Endothelial cell of umbilical vein (primary cell): ENCODE measurements at regions not wholly inside any gene's neighbourhood (a gene's known extent, or its start where the extent isn't known, plus 50 kb on each side); places are given as distances from the start of the nearest gene placed in this dataset.

Experiments
- BruUV-seq: library from RNA; stranded (reverse); fragments of 400-500 nt; replicated peaks from 2 replicates; lab custom pipeline; 2021; lab: Mats Ljungman, UMichigan
- CTCF ChIA-PET: fragments of 300-600, 350-600 bp; sonication (Branson Sonifier 250); formaldehyde crosslinking; loops from one replicate; lab custom pipeline; 2021; ENCODE audit warnings: antibody characterized with exemption, inconsistent platforms; lab: Charles Lee
- POLR2A ChIA-PET: fragments of 300-600, 350-600 bp; sonication (Branson Sonifier 250); formaldehyde crosslinking; loops from one replicate; lab custom pipeline; 2021; ENCODE audit warnings: antibody characterized with exemption, inconsistent platforms; lab: Charles Lee
- DNase-seq: peaks from one replicate; pipeline ENCODE4 v3.0.0-alpha.2; 2011; ENCODE audit warnings: low read depth, low spot score
- FAIRE-seq: peaks from 2 replicates; lab custom pipeline; 2011; peaks lifted over from hg19 to GRCh38; lab: Jason Lieb, UNC
- H2AFZ ChIP-seq: 2 replicates; pipeline ENCODE4 v1.6.0; 2012; ENCODE audit warnings: low read depth, low read length, control low read depth, inconsistent platforms
- H3K27ac ChIP-seq: 2 replicates; pipeline ENCODE4 v1.5.1; 2011; ENCODE audit warnings: low read depth, mild to moderate bottlenecking, control low read depth, low read length, moderate library complexity; ENCODE audit not compliant: insufficient read depth
- H3K27me3 ChIP-seq, 2 experiments: 2 replicates each; pipeline versions ENCODE4 v1.6.0 to v1.6.1; 2011; ENCODE audit warnings: low read length in 2 of 2, mixed read lengths in 1 of 2; ENCODE audit not compliant: control insufficient read depth in 2 of 2, insufficient read depth in 2 of 2
- H3K36me3 ChIP-seq, 2 experiments: 2 replicates in 1 of 2; 3 replicates in 1 of 2; pipeline ENCODE4 v1.5.1; 2011; ENCODE audit warnings: low read length in 2 of 2, mild to moderate bottlenecking in 1 of 2, moderate library complexity in 1 of 2; ENCODE audit not compliant: control insufficient read depth in 2 of 2, insufficient read depth in 2 of 2; ENCODE audit errors: extremely low read depth in 1 of 2
- H3K4me1 ChIP-seq: 3 replicates; pipeline ENCODE4 v1.5.1; 2011; ENCODE audit warnings: mild to moderate bottlenecking, low read length; ENCODE audit not compliant: control insufficient read depth, insufficient read depth; ENCODE audit errors: extremely low read depth
- H3K4me2 ChIP-seq: 2 replicates; pipeline ENCODE4 v1.6.1; 2011; ENCODE audit warnings: low read length, control low read depth, mixed read lengths; ENCODE audit not compliant: insufficient read depth
- H3K4me3 ChIP-seq, 3 experiments: fragments of 200-600 bp in 1 of 3; sonication (generic), shearing (Covaris generic) in 1 of 3; replicated peaks in 1 of 3; 2 replicates each; pipeline ENCODE4 v1.5.1; 2011 to 2016; ENCODE audit warnings: control low read depth in 3 of 3, low read length in 3 of 3, mild to moderate bottlenecking in 2 of 3, inconsistent platforms in 1 of 3, low read depth in 1 of 3, moderate library complexity in 1 of 3; ENCODE audit not compliant: insufficient read depth in 1 of 3
- H3K79me2 ChIP-seq: 2 replicates; pipeline ENCODE4 v1.6.0; 2012; ENCODE audit warnings: low read length, inconsistent platforms; ENCODE audit not compliant: control insufficient read depth, insufficient read depth
- H3K9ac ChIP-seq: replicated peaks from 2 replicates; pipeline ENCODE3; 2011; ENCODE audit warnings: low read length, control low read depth; ENCODE audit not compliant: insufficient read depth; ENCODE audit errors: extremely low read depth
- H3K9me1 ChIP-seq: replicated peaks from 3 replicates; pipeline ENCODE4 v1.6.0; 2011; ENCODE audit warnings: mild to moderate bottlenecking, low read length; ENCODE audit not compliant: control insufficient read depth, insufficient read depth; ENCODE audit errors: extremely low read depth
- H3K9me3 ChIP-seq: replicated peaks from 2 replicates; pipeline ENCODE4 v1.5.1; 2012; ENCODE audit warnings: low read length, inconsistent platforms; ENCODE audit not compliant: control insufficient read depth, insufficient read depth
- H4K20me1 ChIP-seq: replicated peaks from 2 replicates; pipeline ENCODE3; 2011; ENCODE audit warnings: mild to moderate bottlenecking, low read length; ENCODE audit not compliant: control insufficient read depth, insufficient read depth; ENCODE audit errors: extremely low read depth
- EZH2 ChIP-seq: IDR thresholded peaks from 2 replicates; pipeline ENCODE4 v1.6.1; 2012; ENCODE audit warnings: borderline replicate concordance, low read depth, mild to moderate bottlenecking, moderate library complexity, low read length, inconsistent platforms; ENCODE audit not compliant: severe bottlenecking
- FOS ChIP-seq: IDR thresholded peaks from 2 replicates; pipeline ENCODE4 v1.6.1; 2011; ENCODE audit warnings: mild to moderate bottlenecking, low read length, moderate library complexity, borderline replicate concordance; ENCODE audit not compliant: insufficient read depth
- GATA2 ChIP-seq: IDR thresholded peaks from 2 replicates; pipeline ENCODE4 v1.7.0; 2011; ENCODE audit warnings: low read depth, mild to moderate bottlenecking, moderate library complexity, mixed read lengths, low read length; ENCODE audit not compliant: insufficient read length, insufficient read depth
- JUN ChIP-seq: IDR thresholded peaks from 2 replicates; pipeline ENCODE4 v1.6.1; 2011; ENCODE audit warnings: borderline replicate concordance, low read depth; ENCODE audit not compliant: insufficient read length, insufficient read depth
- MYC ChIP-seq: IDR thresholded peaks from one replicate; pipeline ENCODE4 v1.6.1; 2011; ENCODE audit warnings: mild to moderate bottlenecking, low read depth, low read length
- POLR2A ChIP-seq: IDR thresholded peaks from 2 replicates; pipeline ENCODE4 v1.6.1; 2012; ENCODE audit warnings: low read depth, mild to moderate bottlenecking, control low read depth, low read length
- POLR2AphosphoS5 ChIP-seq: IDR thresholded peaks from 2 replicates; pipeline ENCODE4 v1.6.1; 2012; ENCODE audit warnings: low read depth, mild to moderate bottlenecking, control low read depth, low read length, moderate library complexity; ENCODE audit not compliant: insufficient read depth
- dilution Hi-C: fragments of 300-500 bp; cut with MboI; formaldehyde crosslinking; loops from one replicate; pipeline ENCODE4 v1.15.0; 2019; ENCODE audit warnings: low sequenced_read_pairs; ENCODE audit not compliant: extremely low pct_ligation_motif_present
- intact Hi-C: fragments of 100-400 bp; cut with micrococcal nuclease; formaldehyde crosslinking; loops from one replicate; pipeline ENCODE4 v1.10.0; 2022
- TF ChIP-seq, protein P1 (sequence below), 2 donors: IDR thresholded peaks; 1 replicate in 1 of 2; 2 replicates in 1 of 2; pipeline ENCODE4 v1.5.1; 2011; ENCODE audit warnings: low read length in 2 of 2, mild to moderate bottlenecking in 2 of 2, moderate library complexity in 2 of 2, control low read depth in 1 of 2, inconsistent platforms in 1 of 2, low read depth in 1 of 2; ENCODE audit not compliant: insufficient read depth in 1 of 2; ENCODE audit errors: extremely low read depth in 1 of 2
- TF ChIP-seq, protein P2 (sequence below): IDR thresholded peaks from 2 replicates; pipeline ENCODE4 v1.6.1; 2011; ENCODE audit not compliant: insufficient read depth, insufficient read length

DNA sequence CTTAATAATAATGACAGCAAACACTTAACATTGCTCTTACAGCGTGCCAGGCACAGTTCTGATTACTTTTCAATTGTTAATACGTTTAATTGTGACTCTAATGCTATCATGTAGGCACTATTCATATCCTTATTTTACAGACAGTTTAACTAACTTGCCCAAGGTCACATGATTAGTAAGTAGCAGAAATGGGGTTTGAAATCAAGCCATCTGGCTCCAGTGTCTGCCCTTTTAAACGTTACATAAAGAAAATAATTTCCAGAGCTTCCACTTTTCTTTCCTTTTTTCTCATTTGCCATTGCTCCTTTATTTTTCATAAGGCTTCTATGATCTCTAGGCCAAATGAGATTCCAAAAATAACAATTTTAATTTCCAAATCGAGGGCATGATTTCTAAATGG is 50.6 kb upstream of the IKZF2 start:
- Histone ChIP-seq H4K20me1 (no peaks in the 10 kb centered on the region), H3K27ac (no peak overlapping the region), H3K9me1 (no peaks in the 10 kb centered on the region), H3K36me3 (no peaks in the 10 kb centered on the region), H3K79me2 (no peaks in the 10 kb centered on the region), H2AFZ (no peak overlapping the region), H3K9ac (no peak overlapping the region), H3K4me2 (no peak overlapping the region), H3K4me3 (no peak overlapping the region), H3K4me1 (no peaks in the 10 kb centered on the region), H3K9me3 (no peaks in the 10 kb centered on the region), H3K27me3 (no peaks in the 10 kb centered on the region)
- ChIA-PET CTCF (no interaction called here), POLR2A (no interaction called here)
- no TSS peak for BruUV-seq
- no peak for FAIRE-seq
- dilution Hi-C loops = no loop called here
- TF ChIP-seq POLR2A = no peak
- TF ChIP-seq, protein P1, sequence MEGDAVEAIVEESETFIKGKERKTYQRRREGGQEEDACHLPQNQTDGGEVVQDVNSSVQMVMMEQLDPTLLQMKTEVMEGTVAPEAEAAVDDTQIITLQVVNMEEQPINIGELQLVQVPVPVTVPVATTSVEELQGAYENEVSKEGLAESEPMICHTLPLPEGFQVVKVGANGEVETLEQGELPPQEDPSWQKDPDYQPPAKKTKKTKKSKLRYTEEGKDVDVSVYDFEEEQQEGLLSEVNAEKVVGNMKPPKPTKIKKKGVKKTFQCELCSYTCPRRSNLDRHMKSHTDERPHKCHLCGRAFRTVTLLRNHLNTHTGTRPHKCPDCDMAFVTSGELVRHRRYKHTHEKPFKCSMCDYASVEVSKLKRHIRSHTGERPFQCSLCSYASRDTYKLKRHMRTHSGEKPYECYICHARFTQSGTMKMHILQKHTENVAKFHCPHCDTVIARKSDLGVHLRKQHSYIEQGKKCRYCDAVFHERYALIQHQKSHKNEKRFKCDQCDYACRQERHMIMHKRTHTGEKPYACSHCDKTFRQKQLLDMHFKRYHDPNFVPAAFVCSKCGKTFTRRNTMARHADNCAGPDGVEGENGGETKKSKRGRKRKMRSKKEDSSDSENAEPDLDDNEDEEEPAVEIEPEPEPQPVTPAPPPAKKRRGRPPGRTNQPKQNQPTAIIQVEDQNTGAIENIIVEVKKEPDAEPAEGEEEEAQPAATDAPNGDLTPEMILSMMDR (IDR thresholded peaks at IDR 0.05; ENCODE audit: extremely low read depth in 1 of 2, insufficient read depth in 1 of 2, low read depth in 1 of 2, low read length in 2 of 2) = no peak
- TF ChIP-seq, protein P2, sequence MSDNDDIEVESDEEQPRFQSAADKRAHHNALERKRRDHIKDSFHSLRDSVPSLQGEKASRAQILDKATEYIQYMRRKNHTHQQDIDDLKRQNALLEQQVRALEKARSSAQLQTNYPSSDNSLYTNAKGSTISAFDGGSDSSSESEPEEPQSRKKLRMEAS = no peak
- no peak for TF ChIP-seq MYC
- TF ChIP-seq JUN = no peak
- TF ChIP-seq EZH2 = no peak
- intact Hi-C loops = no loop called here
- DNase-seq = no peak

DNA sequence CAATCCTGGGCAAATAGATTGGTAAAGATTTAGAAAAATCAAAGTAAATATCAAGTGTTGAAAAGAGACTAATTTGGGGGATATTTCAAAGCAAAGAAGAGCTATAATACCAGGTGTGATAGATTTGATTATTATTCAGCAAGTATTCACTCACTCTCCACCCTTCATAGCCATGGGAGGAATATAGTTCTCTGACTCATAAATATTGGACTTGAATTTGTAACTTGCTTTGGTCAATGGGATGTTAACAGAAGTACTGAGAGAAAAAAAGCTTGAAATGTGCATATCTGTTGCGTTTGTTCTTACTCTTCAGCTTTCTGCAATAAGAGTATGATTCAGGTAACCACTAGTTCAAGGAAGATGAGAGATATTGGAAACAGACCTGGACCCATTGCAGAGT is 54.5 kb upstream of the IKZF2 start:
- DNase-seq = no peak
- ChIA-PET POLR2A (no interaction called here), CTCF (no interaction called here)
- dilution Hi-C loops (no loop called here), intact Hi-C loops (no loop called here)
- Histone ChIP-seq H2AFZ (no peak overlapping the region), H3K36me3 (no peaks in the 10 kb centered on the region), H4K20me1 (no peaks in the 10 kb centered on the region), H3K9me1 (no peaks in the 10 kb centered on the region), H3K9me3 (no peaks in the 10 kb centered on the region), H3K27ac (no peak overlapping the region), H3K9ac (no peak overlapping the region), H3K79me2 (no peaks in the 10 kb centered on the region), H3K27me3 (no peaks in the 10 kb centered on the region), H3K4me3 (no peak overlapping the region), H3K4me2 (no peak overlapping the region), H3K4me1 (no peaks in the 10 kb centered on the region)
- FAIRE-seq = no peak
- TF ChIP-seq POLR2AphosphoS5 (no peak), EZH2 (no peak), FOS (no peak), MYC (no peak), POLR2A (no peak), JUN (no peak), GATA2 (no peak)
- TF ChIP-seq, protein P2 = no peak
- TF ChIP-seq, protein P1 (IDR thresholded peaks at IDR 0.05; ENCODE audit: extremely low read depth in 1 of 2, insufficient read depth in 1 of 2, low read depth in 1 of 2, low read length in 2 of 2) = no peak
- no TSS peak for BruUV-seq
